C4-2B (cell line): ENCODE measurements at regions not wholly inside any gene's neighbourhood (a gene's known extent, or its start where the extent isn't known, plus 50 kb on each side); places are given as distances from the start of the nearest gene placed in this dataset.
A peak's percentile ranks its signal among the peaks of the same experiment; 100 is the strongest.

Experiments used
- ZFX ChIP-seq: fragments of 450-650 bp; IDR thresholded peaks from 2 replicates; pipeline ENCODE4 v1.6.1; 2017
- TF ChIP-seq, protein P1 (sequence below): fragments of 450-650 bp; conservative IDR thresholded peaks from 2 replicates; pipeline ENCODE4 v1.5.1; 2017; ENCODE audit warnings: mild to moderate bottlenecking

DNA sequence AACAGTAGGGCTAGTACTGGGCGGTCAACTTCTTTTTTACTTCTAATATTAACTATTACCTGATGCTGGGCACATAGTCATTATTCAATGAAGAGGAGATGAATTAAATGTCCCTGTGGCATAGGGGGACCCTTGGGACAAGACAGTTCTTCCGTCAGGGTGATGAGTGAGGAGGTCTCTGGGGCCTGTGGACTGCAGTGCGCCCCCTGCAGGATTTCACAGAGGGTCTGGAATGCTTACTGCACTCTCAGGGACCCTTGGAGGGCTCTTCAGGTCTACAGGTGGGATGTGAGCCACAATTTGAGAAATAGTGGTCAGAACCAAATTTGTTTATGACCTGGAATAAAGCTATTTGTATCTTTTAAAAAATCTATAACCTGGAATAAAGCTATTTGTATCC is 149.4 kb downstream of the FAM78B start:
- TF ChIP-seq, protein P1, sequence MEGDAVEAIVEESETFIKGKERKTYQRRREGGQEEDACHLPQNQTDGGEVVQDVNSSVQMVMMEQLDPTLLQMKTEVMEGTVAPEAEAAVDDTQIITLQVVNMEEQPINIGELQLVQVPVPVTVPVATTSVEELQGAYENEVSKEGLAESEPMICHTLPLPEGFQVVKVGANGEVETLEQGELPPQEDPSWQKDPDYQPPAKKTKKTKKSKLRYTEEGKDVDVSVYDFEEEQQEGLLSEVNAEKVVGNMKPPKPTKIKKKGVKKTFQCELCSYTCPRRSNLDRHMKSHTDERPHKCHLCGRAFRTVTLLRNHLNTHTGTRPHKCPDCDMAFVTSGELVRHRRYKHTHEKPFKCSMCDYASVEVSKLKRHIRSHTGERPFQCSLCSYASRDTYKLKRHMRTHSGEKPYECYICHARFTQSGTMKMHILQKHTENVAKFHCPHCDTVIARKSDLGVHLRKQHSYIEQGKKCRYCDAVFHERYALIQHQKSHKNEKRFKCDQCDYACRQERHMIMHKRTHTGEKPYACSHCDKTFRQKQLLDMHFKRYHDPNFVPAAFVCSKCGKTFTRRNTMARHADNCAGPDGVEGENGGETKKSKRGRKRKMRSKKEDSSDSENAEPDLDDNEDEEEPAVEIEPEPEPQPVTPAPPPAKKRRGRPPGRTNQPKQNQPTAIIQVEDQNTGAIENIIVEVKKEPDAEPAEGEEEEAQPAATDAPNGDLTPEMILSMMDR, result peak; percentile 36
- TF ChIP-seq ZFX, result no peak
